ENCODE measurements at regions not wholly inside any gene's neighbourhood (a gene's known extent, or its start where the extent isn't known, plus 50 kb on each side); places are given as distances from the start of the nearest gene placed in this dataset.

DNA sequence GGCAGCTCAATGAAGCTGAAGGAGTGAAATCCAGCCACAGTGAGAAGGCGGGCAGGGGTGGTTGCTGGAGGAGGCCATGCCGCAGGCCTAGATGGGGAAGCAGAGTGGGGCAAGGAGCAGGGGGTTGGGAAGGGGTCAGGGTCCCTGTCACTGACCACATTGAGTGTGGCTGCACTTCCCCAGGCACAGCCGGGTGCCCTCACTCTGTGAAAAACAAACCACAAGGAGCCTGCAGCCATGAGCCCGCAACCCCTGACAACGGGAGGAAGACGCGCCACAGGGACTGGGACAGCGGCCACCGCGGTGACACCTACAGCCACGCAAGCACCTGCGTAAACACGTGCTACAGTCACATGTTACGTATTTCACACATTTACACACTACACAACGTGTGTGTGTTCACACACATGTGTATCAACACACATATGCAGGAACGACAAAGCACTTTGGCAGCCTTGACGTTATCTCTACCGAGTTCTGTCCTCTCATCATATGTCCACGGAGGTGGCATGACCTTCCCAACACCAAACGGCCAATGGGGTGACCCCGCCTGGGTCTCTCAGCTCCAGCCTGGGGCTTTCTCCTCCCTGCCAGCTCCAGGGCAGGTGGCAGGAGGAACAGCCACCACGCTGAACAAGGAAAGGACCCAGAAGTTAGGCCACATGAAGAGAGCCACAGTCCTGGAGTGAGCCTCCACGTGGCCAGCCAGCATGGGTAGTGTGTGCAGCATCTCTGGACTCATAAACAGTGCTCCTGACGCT is 137.6 kb upstream of the RPS6KA2 start:
- no peaks in the 10 kb centered on the region for H3K27me3 Mint-ChIP-seq
- peaks cover 13% of the 10 kb centered on the region for H3K4me1 Mint-ChIP-seq
- DNase-seq (no peak), ATAC-seq (no peak)
- H3K27ac Mint-ChIP-seq, result no peak overlapping the region
- no peaks in the 10 kb centered on the region for H3K9me3 Mint-ChIP-seq
- H3K36me3 Mint-ChIP-seq (ENCODE audit: low read depth), result no peaks in the 10 kb centered on the region
- no peak overlapping the region for H3K4me3 Mint-ChIP-seq

DNA sequence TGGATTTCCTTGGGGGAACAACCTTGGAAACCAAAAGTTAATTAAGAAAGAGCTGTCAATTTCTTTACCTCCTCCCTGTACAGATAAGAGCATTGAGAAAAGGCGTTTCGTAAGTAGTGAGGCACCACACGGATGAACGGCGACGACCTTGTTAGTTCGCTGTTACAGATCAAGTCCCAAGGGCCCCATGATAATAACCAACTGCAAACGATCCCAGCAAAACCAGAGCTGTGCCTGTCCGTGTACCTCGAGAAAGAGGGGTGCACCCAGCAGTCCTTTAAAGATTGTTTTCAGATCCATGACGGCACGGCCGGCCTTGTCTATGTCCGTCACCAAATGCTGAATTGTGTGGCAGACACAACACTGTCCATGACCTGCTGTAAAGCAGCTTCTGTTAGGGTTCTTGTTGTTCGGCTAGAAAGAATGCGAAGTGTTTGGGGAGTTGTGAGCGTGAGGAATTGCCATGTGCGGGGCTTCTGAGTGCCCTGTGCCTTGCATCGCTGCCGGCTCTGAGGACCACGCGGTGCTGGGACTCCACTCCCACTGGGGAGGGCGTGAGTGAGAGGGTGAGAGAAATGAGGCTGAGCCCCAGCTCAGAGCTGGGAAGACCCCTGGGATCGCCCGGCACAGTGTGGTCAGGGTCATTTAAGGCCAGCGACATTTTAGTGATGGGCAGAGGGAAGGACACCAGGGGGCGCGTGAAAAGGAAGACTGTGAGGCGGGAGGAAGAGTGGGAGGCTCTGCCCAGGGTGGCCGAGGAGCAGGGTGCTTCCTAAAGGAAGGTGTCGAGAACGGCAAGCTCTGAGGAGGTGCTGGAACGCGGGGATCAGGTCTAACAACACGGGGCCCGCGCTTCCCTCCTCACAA is 136.8 kb upstream of the RPS6KA2 start:
- peaks cover under 1% of the 10 kb centered on the region for H3K27me3 Mint-ChIP-seq
- H3K27ac Mint-ChIP-seq, result no peak overlapping the region
- H3K4me3 Mint-ChIP-seq, result no peak overlapping the region
- H3K36me3 Mint-ChIP-seq (ENCODE audit: low read depth), result no peaks in the 10 kb centered on the region
- ATAC-seq, result no peak
- peaks cover 19% of the 10 kb centered on the region for H3K4me1 Mint-ChIP-seq
- no peak for DNase-seq
- H3K9me3 Mint-ChIP-seq, result no peaks in the 10 kb centered on the region

- DNase-seq (no peak), ATAC-seq (no peak)
- Mint-ChIP-seq H3K9me3 (no peaks in the 10 kb centered on the region), H3K4me1 (peaks cover 32% of the 10 kb centered on the region), H3K36me3 (ENCODE audit: low read depth) (no peaks in the 10 kb centered on the region), H3K4me3 (no peak overlapping the region), H3K27me3 (peaks cover 19% of the 10 kb centered on the region), H3K27ac (no peak overlapping the region)
Observed at GRCh38 chr6:166761801-166762200, 134.8 kb upstream of the RPS6KA2 start.

- Mint-ChIP-seq H3K27ac (no peak overlapping the region), H3K9me3 (no peaks in the 10 kb centered on the region), H3K27me3 (peaks cover 24% of the 10 kb centered on the region), H3K36me3 (ENCODE audit: low read depth) (no peaks in the 10 kb centered on the region), H3K4me3 (no peak overlapping the region), H3K4me1 (peaks cover 32% of the 10 kb centered on the region)
- peak; percentile 88 for ATAC-seq
- DNase-seq, result peak; percentile 67
Observed at GRCh38 chr6:166760288-166760687, 133.2 kb upstream of the RPS6KA2 start.

GRCh38 chr6:166758136-166758704 is 131.2 kb upstream of the RPS6KA2 start:
- ATAC-seq (no peak), DNase-seq (no peak)
- peaks cover 32% of the 10 kb centered on the region for H3K4me1 Mint-ChIP-seq
- H3K9me3 Mint-ChIP-seq, result no peaks in the 10 kb centered on the region
- peak overlapping the region; percentile 23 for H3K27ac Mint-ChIP-seq
- H3K27me3 Mint-ChIP-seq, result peaks cover 24% of the 10 kb centered on the region
- H3K36me3 Mint-ChIP-seq (ENCODE audit: low read depth), result no peaks in the 10 kb centered on the region
- no peak overlapping the region for H3K4me3 Mint-ChIP-seq

GRCh38 chr6:166757232-166758135 is 130.4 kb upstream of the RPS6KA2 start:
- Mint-ChIP-seq H3K27me3 (peaks cover 24% of the 10 kb centered on the region), H3K27ac (peak overlapping the region; percentile 23), H3K36me3 (ENCODE audit: low read depth) (no peaks in the 10 kb centered on the region), H3K4me1 (peaks cover 32% of the 10 kb centered on the region), H3K4me3 (peak overlapping the region; percentile 45), H3K9me3 (no peaks in the 10 kb centered on the region)
- DNase-seq (peak; percentile 13), ATAC-seq (peak; percentile 65)

DNA sequence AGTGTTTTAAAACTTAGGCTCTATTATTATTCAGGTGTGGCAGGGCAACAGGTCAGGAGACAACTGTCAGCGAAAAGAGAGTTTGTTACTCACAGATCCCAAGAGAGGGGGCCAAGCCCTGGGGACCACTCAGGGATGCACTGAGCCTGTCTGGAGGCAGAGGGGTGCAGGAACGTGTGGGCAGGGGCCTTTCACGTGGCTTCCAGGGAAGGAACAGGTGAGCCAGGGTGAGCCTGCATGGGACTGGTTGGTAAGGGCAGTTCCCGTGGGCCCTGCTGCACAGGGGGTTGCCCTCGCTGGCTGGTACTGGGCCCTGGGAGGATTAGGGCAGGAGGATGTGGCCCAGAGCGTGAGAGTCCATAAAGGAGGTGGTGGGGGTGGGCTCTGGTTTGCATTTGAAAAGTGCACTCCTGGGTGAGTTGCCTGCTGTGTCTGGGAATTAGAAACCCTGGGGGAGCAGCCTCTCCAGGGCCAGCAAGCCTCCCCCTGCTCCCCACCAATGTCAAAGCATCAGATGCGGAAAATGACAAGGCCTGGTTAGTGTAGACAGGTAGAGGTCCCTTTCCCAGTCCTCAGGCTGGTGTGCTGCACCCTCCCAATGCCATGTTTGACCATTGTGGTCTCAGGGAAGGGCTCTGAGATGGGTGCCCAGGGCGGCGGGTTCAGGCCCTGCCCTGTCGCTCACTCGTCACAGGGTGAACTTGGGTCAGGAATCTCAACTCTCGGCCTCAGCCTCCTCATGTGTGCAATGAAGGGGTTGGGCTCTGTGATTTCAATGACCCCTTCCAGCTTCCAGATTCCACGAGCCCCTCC is 127.4 kb upstream of the RPS6KA2 start:
- H3K36me3 Mint-ChIP-seq (ENCODE audit: low read depth), result no peaks in the 10 kb centered on the region
- H3K9me3 Mint-ChIP-seq, result no peaks in the 10 kb centered on the region
- no peak for DNase-seq
- H3K27ac Mint-ChIP-seq, result no peak overlapping the region
- H3K27me3 Mint-ChIP-seq, result peaks cover 26% of the 10 kb centered on the region
- ATAC-seq, result no peak
- H3K4me3 Mint-ChIP-seq, result no peak overlapping the region
- H3K4me1 Mint-ChIP-seq, result peaks cover 27% of the 10 kb centered on the region

GRCh38 chr6:166752928-166753721 is 126.1 kb upstream of the RPS6KA2 start:
- Mint-ChIP-seq H3K27ac (no peak overlapping the region), H3K36me3 (ENCODE audit: low read depth) (no peaks in the 10 kb centered on the region), H3K4me1 (peaks cover 22% of the 10 kb centered on the region), H3K9me3 (no peaks in the 10 kb centered on the region), H3K4me3 (no peak overlapping the region), H3K27me3 (peaks cover 18% of the 10 kb centered on the region)
- ATAC-seq, result no peak
- DNase-seq, result no peak

- DNase-seq, result no peak
- Mint-ChIP-seq H3K27me3 (peaks cover 7% of the 10 kb centered on the region), H3K9me3 (no peaks in the 10 kb centered on the region), H3K4me3 (no peak overlapping the region), H3K27ac (no peak overlapping the region), H3K4me1 (peaks cover 12% of the 10 kb centered on the region), H3K36me3 (ENCODE audit: low read depth) (no peaks in the 10 kb centered on the region)
- peak; percentile 20 for ATAC-seq
Observed at GRCh38 chr6:166752097-166752496, 125.0 kb upstream of the RPS6KA2 start.

DNA sequence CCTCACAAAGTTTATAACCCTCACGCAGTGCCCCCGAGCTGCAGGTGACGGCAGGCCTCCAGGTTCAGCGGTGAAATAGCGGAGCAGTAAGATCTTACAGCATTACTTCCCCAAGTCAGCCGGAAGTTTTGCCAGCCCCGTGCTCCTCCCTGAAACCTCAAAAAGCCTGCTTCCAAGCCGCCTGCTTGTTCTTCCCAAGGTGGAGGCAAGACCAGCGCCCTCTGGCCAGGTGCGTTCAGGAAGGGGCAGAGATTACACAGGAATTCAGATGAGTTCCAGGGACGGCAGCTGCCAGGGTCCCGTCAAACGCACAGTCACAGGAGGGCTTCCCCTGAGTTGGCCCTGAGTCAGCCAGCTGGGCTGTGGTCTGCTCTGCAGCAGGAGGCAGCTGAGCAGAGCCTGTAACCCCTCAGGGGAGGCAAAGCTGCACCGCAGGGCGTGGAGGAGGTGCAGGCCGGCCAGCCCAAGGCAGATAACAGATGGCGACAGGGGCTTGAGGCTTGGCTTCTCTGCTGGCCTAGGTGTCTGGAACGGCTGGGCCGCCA is 124.1 kb upstream of the RPS6KA2 start:
- peaks cover 3% of the 10 kb centered on the region for H3K27me3 Mint-ChIP-seq
- H3K4me3 Mint-ChIP-seq, result no peak overlapping the region
- ATAC-seq, result peak; percentile 80
- no peaks in the 10 kb centered on the region for H3K9me3 Mint-ChIP-seq
- H3K4me1 Mint-ChIP-seq, result peaks cover 11% of the 10 kb centered on the region
- H3K36me3 Mint-ChIP-seq (ENCODE audit: low read depth), result no peaks in the 10 kb centered on the region
- no peak overlapping the region for H3K27ac Mint-ChIP-seq
- peak; percentile 29 for DNase-seq

DNA sequence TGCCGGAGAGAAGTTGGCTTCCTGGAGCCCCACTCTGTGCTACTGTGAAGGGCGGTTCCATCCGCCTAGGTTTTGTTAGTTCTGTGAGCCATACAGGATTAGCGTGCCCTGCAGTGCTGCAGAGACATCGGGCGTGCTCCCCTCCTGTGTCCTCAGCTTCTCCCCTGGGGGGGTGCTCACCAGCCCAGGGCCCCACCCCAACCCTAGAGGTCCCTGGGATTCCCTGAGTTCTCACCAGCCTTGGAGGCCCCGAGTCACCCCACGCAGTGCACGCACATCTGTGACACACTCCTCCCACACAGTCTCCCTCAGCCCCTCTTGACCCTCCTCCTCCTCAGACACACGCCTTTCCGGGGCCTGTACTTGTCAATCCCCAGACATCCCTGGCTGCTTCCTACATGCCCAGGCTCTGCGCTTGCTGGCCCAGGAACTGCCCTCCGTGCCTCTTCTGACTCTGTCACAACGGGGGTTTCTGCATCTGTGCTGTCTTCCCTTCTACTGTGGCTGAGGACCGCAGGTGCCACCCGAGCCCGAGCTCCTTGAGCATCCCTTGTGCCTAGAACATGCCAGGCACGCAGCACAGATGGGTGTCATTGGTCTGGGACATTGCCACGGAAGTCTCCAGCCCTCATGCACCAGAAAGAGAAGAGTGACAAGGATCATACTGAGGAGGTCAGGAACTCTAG is 123.2 kb upstream of the RPS6KA2 start:
- no peak overlapping the region for H3K4me3 Mint-ChIP-seq
- no peak for DNase-seq

GRCh38 chr6:166749666-166750065 is 122.6 kb upstream of the RPS6KA2 start:
- DNase-seq (no peak), ATAC-seq (no peak)
- Mint-ChIP-seq H3K36me3 (ENCODE audit: low read depth) (no peaks in the 10 kb centered on the region), H3K9me3 (no peaks in the 10 kb centered on the region), H3K4me3 (no peak overlapping the region), H3K4me1 (peaks cover 11% of the 10 kb centered on the region), H3K27me3 (peaks cover 2% of the 10 kb centered on the region), H3K27ac (no peak overlapping the region)

More for the DNA sequence above, 123.2 kb upstream of the RPS6KA2 start:
- Mint-ChIP-seq H3K27me3 (peaks cover 2% of the 10 kb centered on the region), H3K27ac (no peak overlapping the region), H3K4me1 (peaks cover 11% of the 10 kb centered on the region), H3K36me3 (ENCODE audit: low read depth) (no peaks in the 10 kb centered on the region), H3K9me3 (no peaks in the 10 kb centered on the region)
- no peak for ATAC-seq
